ENCODE measurements at regions not wholly inside any gene's neighbourhood (a gene's known extent, or its start where the extent isn't known, plus 50 kb on each side); places are given as distances from the start of the nearest gene placed in this dataset.

- Histone ChIP-seq H3K79me2 (ENCODE audit: low read depth) (no peaks in the 10 kb centered on the region), H3K4me3 (no peak overlapping the region), H4K20me1 (ENCODE audit: low read depth) (no peaks in the 10 kb centered on the region), H3K4me2 (no peak overlapping the region), H3K27ac (no peak overlapping the region), H3K9ac (no peak overlapping the region), H3K9me3 (ENCODE audit: low read depth) (peaks cover 10% of the 10 kb centered on the region), H2AFZ (replicated peaks) (no peak overlapping the region), H3F3A (ENCODE audit: low read depth) (no peaks in the 10 kb centered on the region), H3K27me3 (no peaks in the 10 kb centered on the region), H3K4me1 (no peaks in the 10 kb centered on the region), H3K36me3 (no peaks in the 10 kb centered on the region)
- no peak for DNase-seq (ENCODE audit: low spot score)
- TF ChIP-seq CTCF (IDR thresholded peaks at IDR 0.05): no peak
- no peak for TF ChIP-seq EZH2 (IDR thresholded peaks at IDR 0.05)
- no peak for TF ChIP-seq EZH2phosphoT487 (IDR thresholded peaks at IDR 0.05)
- Mint-ChIP-seq H3K27ac (no peak overlapping the region), H3K27me3 (ENCODE audit: insufficient read depth, low read depth) (no peaks in the 10 kb centered on the region), H3K9me3 (peaks cover 8% of the 10 kb centered on the region), H3K36me3 (no peaks in the 10 kb centered on the region), H3K4me1 (no peaks in the 10 kb centered on the region), H3K4me3 (no peak overlapping the region)
Observed at GRCh38 chrX:45309801-45310200, 109.1 kb upstream of the DIPK2B start.

- Mint-ChIP-seq H3K9me3 (peaks cover 8% of the 10 kb centered on the region), H3K27me3 (ENCODE audit: insufficient read depth, low read depth) (no peaks in the 10 kb centered on the region), H3K36me3 (no peaks in the 10 kb centered on the region), H3K4me1 (no peaks in the 10 kb centered on the region), H3K4me3 (no peak overlapping the region), H3K27ac (no peak overlapping the region)
- H3K4me1 ChIP-seq: no peaks in the 10 kb centered on the region
- no peaks in the 10 kb centered on the region for H3K36me3 ChIP-seq
- H3F3A ChIP-seq (ENCODE audit: low read depth): no peaks in the 10 kb centered on the region
- no peaks in the 10 kb centered on the region for H3K79me2 ChIP-seq (ENCODE audit: low read depth)
- H3K27ac ChIP-seq: no peak overlapping the region
- no peak overlapping the region for H2AFZ ChIP-seq (replicated peaks)
- H3K4me3 ChIP-seq: no peak overlapping the region
- H3K27me3 ChIP-seq: no peaks in the 10 kb centered on the region
- no peak for DNase-seq (ENCODE audit: low spot score)
- TF ChIP-seq CTCF (IDR thresholded peaks at IDR 0.05) (no peak), EZH2 (IDR thresholded peaks at IDR 0.05) (no peak), EZH2phosphoT487 (IDR thresholded peaks at IDR 0.05) (no peak)
- no peaks in the 10 kb centered on the region for H4K20me1 ChIP-seq (ENCODE audit: low read depth)
- no peak overlapping the region for H3K4me2 ChIP-seq
- no peak overlapping the region for H3K9ac ChIP-seq
- peaks cover 10% of the 10 kb centered on the region for H3K9me3 ChIP-seq (ENCODE audit: low read depth)
Observed at GRCh38 chrX:45309096-45309495, 108.4 kb upstream of the DIPK2B start.

- no peak overlapping the region for H3K27ac Mint-ChIP-seq
Observed at GRCh38 chrX:45306794-45307193, 106.1 kb upstream of the DIPK2B start.

More at GRCh38 chrX:45306794-45307193, 106.1 kb upstream of the DIPK2B start:
- Histone ChIP-seq H4K20me1 (ENCODE audit: low read depth) (no peaks in the 10 kb centered on the region), H3K27me3 (no peaks in the 10 kb centered on the region), H3K4me2 (no peak overlapping the region), H3K36me3 (no peaks in the 10 kb centered on the region), H3K9me3 (ENCODE audit: low read depth) (peaks cover 14% of the 10 kb centered on the region), H3K4me1 (no peaks in the 10 kb centered on the region), H2AFZ (replicated peaks) (no peak overlapping the region), H3K4me3 (no peak overlapping the region), H3K9ac (no peak overlapping the region), H3F3A (ENCODE audit: low read depth) (no peaks in the 10 kb centered on the region), H3K79me2 (ENCODE audit: low read depth) (no peaks in the 10 kb centered on the region), H3K27ac (no peak overlapping the region)
- no peak for DNase-seq (ENCODE audit: low spot score)
- Mint-ChIP-seq H3K27me3 (ENCODE audit: insufficient read depth, low read depth) (no peaks in the 10 kb centered on the region), H3K4me3 (no peak overlapping the region), H3K36me3 (no peaks in the 10 kb centered on the region), H3K4me1 (no peaks in the 10 kb centered on the region), H3K9me3 (peaks cover 8% of the 10 kb centered on the region)
- TF ChIP-seq EZH2 (IDR thresholded peaks at IDR 0.05) (no peak), CTCF (IDR thresholded peaks at IDR 0.05) (no peak), EZH2phosphoT487 (IDR thresholded peaks at IDR 0.05) (no peak)

Data from neural progenitor cell (in vitro differentiated cells).